HepG2 (cell line): ENCODE measurements at regions not wholly inside any gene's neighbourhood (a gene's known extent, or its start where the extent isn't known, plus 50 kb on each side); places are given as distances from the start of the nearest gene placed in this dataset.
"Not testable (repeated sequence)": the region's sequence is repeated elsewhere in the genome, so short reads cannot be mapped to it uniquely, and the experiment has no call there.

Experiments used
- ATAC-seq: fragments of 200-7000 bp; cut with Tn5 transposase; 3 replicates; pipeline ENCODE4 v1.9.1; 2020; ENCODE audit warnings: mild to moderate bottlenecking, moderate library complexity
- BruUV-seq: library from RNA; stranded (reverse); fragments of 400-500 nt; replicated peaks from 2 replicates; lab custom pipeline; 2021; lab: Mats Ljungman, UMichigan
- CTCF ChIA-PET: fragments of 300-600 bp; formaldehyde crosslinking; extraction: SDS; loops from one replicate; lab custom pipeline; 2021; ENCODE audit warnings: low total read pairs, inconsistent platforms, low intra/inter-chr PET ratio; lab: Yijun Ruan, JAX
- POLR2A ChIA-PET: fragments of 350-600 bp; sonication (Branson Sonifier 250); formaldehyde crosslinking; loops from one replicate; lab custom pipeline; 2020; ENCODE audit warnings: antibody characterized with exemption, inconsistent platforms; lab: Yijun Ruan, JAX
- DNase-seq: peaks from one replicate; pipeline ENCODE4 v3.0.0-alpha.2; 2015; ENCODE audit warnings: low spot score
- FAIRE-seq: peaks from 3 replicates; lab custom pipeline; 2011; peaks lifted over from hg19 to GRCh38; lab: Jason Lieb, UNC
- H2AFZ ChIP-seq: one replicate; pipeline ENCODE4 v1.6.1; 2011; ENCODE audit warnings: low read length, inconsistent platforms
- H3K27ac ChIP-seq: fragments of 300-600 bp; 3 replicates; pipeline ENCODE4 v1.8.0; 2011; ENCODE audit warnings: mixed run types, mild to moderate bottlenecking, mixed read lengths, low read length, inconsistent platforms; ENCODE audit not compliant: insufficient read depth; ENCODE audit errors: extremely low read length
- H3K27me3 ChIP-seq, 2 experiments: fragments of 200-600 bp in 1 of 2; 2 replicates in 1 of 2; 3 replicates in 1 of 2; pipeline versions ENCODE4 v1.6.0 to v1.8.0; 2011; ENCODE audit warnings: low read length in 2 of 2, mild to moderate bottlenecking in 2 of 2, moderate library complexity in 2 of 2, inconsistent platforms in 1 of 2; ENCODE audit not compliant: insufficient read depth in 2 of 2, control insufficient read depth in 1 of 2
- H3K36me3 ChIP-seq, 2 experiments: fragments of 200-600 bp in 1 of 2; replicated peaks in 1 of 2; 2 replicates in 1 of 2; 3 replicates in 1 of 2; pipeline versions ENCODE4 v1.5.1 to v1.8.0; 2011; ENCODE audit warnings: low read length in 2 of 2, inconsistent platforms in 1 of 2; ENCODE audit not compliant: insufficient read depth in 2 of 2, control insufficient read depth in 1 of 2
- H3K4me1 ChIP-seq: 2 replicates; pipeline ENCODE4 v1.5.1; 2012; ENCODE audit warnings: low read length, inconsistent platforms; ENCODE audit not compliant: insufficient read depth
- H3K4me2 ChIP-seq: 2 replicates; pipeline ENCODE4 v1.6.0; 2011; ENCODE audit warnings: low read depth, low read length, inconsistent platforms
- H3K4me3 ChIP-seq, 3 experiments: fragments of 200-600 bp in 1 of 3; sonication (generic), shearing (Covaris generic) in 1 of 3; replicated peaks in 1 of 3; 2 replicates each; pipeline ENCODE4 v1.5.1; 2011 to 2016; ENCODE audit warnings: low read length in 3 of 3, inconsistent platforms in 2 of 3, low read depth in 2 of 3, mild to moderate bottlenecking in 2 of 3, control low read depth in 1 of 3, mixed read lengths in 1 of 3; ENCODE audit not compliant: insufficient read depth in 1 of 3
- H3K79me2 ChIP-seq: one replicate; pipeline ENCODE4 v1.6.1; 2011; ENCODE audit warnings: low read length, inconsistent platforms; ENCODE audit not compliant: insufficient read depth
- H3K9ac ChIP-seq: 2 replicates; pipeline ENCODE4 v1.6.0; 2011; ENCODE audit warnings: mild to moderate bottlenecking, low read depth, low read length, inconsistent platforms; ENCODE audit not compliant: insufficient read depth
- H3K9me3 ChIP-seq: 2 replicates; pipeline ENCODE4 v1.5.1; 2012; ENCODE audit warnings: mild to moderate bottlenecking, low read length
- H4K20me1 ChIP-seq: 2 replicates; pipeline ENCODE4 v1.6.0; 2011; ENCODE audit warnings: inconsistent platforms, mild to moderate bottlenecking, low read length, moderate library complexity; ENCODE audit not compliant: insufficient read depth
- AHR ChIP-seq: IDR thresholded peaks from 2 replicates; pipeline ENCODE4 v1.6.1; 2018; ENCODE audit warnings: missing genetic modification reagents, missing compliant biosample characterization
- AKAP8 ChIP-seq: sonication (generic); formaldehyde crosslinking; IDR thresholded peaks from 2 replicates; pipeline ENCODE4 v1.5.1; 2020; ENCODE audit warnings: mild to moderate bottlenecking, missing genetic modification reagents
- BCL6 ChIP-seq: IDR thresholded peaks from 2 replicates; pipeline ENCODE4 v1.6.1; 2016; ENCODE audit warnings: missing genetic modification reagents, missing compliant biosample characterization
- DNMT1 ChIP-seq: sonication (generic); formaldehyde crosslinking; IDR thresholded peaks from 2 replicates; pipeline ENCODE4 v1.5.1; 2020; ENCODE audit warnings: mild to moderate bottlenecking, missing genetic modification reagents
- FOXO1 ChIP-seq: sonication (generic); formaldehyde crosslinking; IDR thresholded peaks from 2 replicates; pipeline ENCODE4 v1.4.0; 2020; ENCODE audit warnings: missing genetic modification reagents
- HES4 ChIP-seq: sonication (generic); formaldehyde crosslinking; IDR thresholded peaks from 2 replicates; pipeline ENCODE4 v1.9.0; 2021; ENCODE audit warnings: mild to moderate bottlenecking, missing genetic modification reagents, borderline replicate concordance
- LCORL ChIP-seq, 2 experiments: fragments of 450-650 bp in 1 of 2; sonication (generic) in 1 of 2; formaldehyde crosslinking in 1 of 2; IDR thresholded peaks; 2 replicates each; pipeline versions ENCODE4 v1.5.0 to v1.6.1; 2017 to 2020; ENCODE audit warnings: antibody characterized with exemption in 1 of 2, missing genetic modification reagents in 1 of 2
- MIER2 ChIP-seq: IDR thresholded peaks from 2 replicates; pipeline ENCODE4 v1.6.1; 2016; ENCODE audit warnings: missing biosample characterization, missing genetic modification reagents
- MNT ChIP-seq: fragments of 450-650 bp; IDR thresholded peaks from 2 replicates; pipeline ENCODE4 v1.6.1; 2016
- NFRKB ChIP-seq: fragments of 450-650 bp; IDR thresholded peaks from 2 replicates; pipeline ENCODE4 v1.6.1; 2017
- RARG ChIP-seq: sonication (generic); formaldehyde crosslinking; IDR thresholded peaks from 2 replicates; pipeline ENCODE4 v1.4.0; 2020; ENCODE audit warnings: low read depth, mild to moderate bottlenecking, missing genetic modification reagents
- TRAFD1 ChIP-seq: sonication (generic); formaldehyde crosslinking; IDR thresholded peaks from 2 replicates; pipeline ENCODE4 v1.5.1; 2020; ENCODE audit warnings: missing genetic modification reagents, mild to moderate bottlenecking, borderline replicate concordance
- ZBTB7A ChIP-seq: sonication (generic); formaldehyde crosslinking; IDR thresholded peaks from 2 replicates; pipeline ENCODE4 v1.8.0; 2022; ENCODE audit warnings: mild to moderate bottlenecking, missing genetic modification reagents
- ZBTB7B ChIP-seq: sonication (generic); formaldehyde crosslinking; IDR thresholded peaks from 2 replicates; pipeline ENCODE4 v1.4.0; 2020; ENCODE audit warnings: missing genetic modification reagents
- ZNF230 ChIP-seq: sonication (generic); formaldehyde crosslinking; IDR thresholded peaks from 2 replicates; pipeline ENCODE4 v1.4.0; 2020; ENCODE audit warnings: mild to moderate bottlenecking, missing genetic modification reagents
- ZNF263 ChIP-seq: sonication (generic); formaldehyde crosslinking; IDR thresholded peaks from 2 replicates; pipeline ENCODE4 v1.4.0; 2020; ENCODE audit warnings: missing genetic modification reagents
- ZNF781 ChIP-seq: sonication (generic); formaldehyde crosslinking; IDR thresholded peaks from 2 replicates; pipeline ENCODE4 v1.5.1; 2020; ENCODE audit warnings: borderline replicate concordance, mild to moderate bottlenecking, missing genetic modification reagents; ENCODE audit errors: not compliant biosample characterization
- WGBS: methylation state at CpG from one replicate; pipeline ENCODE4 v1.1.6; 2017; ENCODE audit warnings: low lambda C conversion rate; 5-methylcytosine and 5-hydroxymethylcytosine counted together
- in situ Hi-C: cut with HindIII; loops from 2 replicates; pipeline ENCODE4 v1.10.0; 2017; ENCODE audit warnings: low pct_unique_long_range_greater_than_20kb; ENCODE audit not compliant: extremely low pct_ligation_motif_present
- intact Hi-C: fragments of 100-400 bp; cut with micrococcal nuclease; formaldehyde crosslinking; loops from one replicate; pipeline ENCODE4 v1.10.0; 2022; ENCODE audit not compliant: unreplicated experiment

GRCh38 chr2:190595879-190596278 is 53.0 kb upstream of the NAB1 start:
- intact Hi-C loops, H3K27me3 ChIP-seq, H4K20me1 ChIP-seq, H3K4me2 ChIP-seq, H3K27ac ChIP-seq, H2AFZ ChIP-seq, H3K36me3 ChIP-seq, H3K4me3 ChIP-seq, POLR2A ChIA-PET, in situ Hi-C loops, BruUV-seq, ATAC-seq, H3K79me2 ChIP-seq, H3K9me3 ChIP-seq, DNase-seq, FAIRE-seq, H3K9ac ChIP-seq, CTCF ChIA-PET, H3K4me1 ChIP-seq: not testable (repeated sequence)
- WGBS = 0% methylated on average over 1 of the region's 1 CpG

- H3K4me3 ChIP-seq = no peak overlapping the region
- no peak overlapping the region for H2AFZ ChIP-seq
- CTCF ChIA-PET = no interaction called here
- no peaks in the 10 kb centered on the region for H3K79me2 ChIP-seq
- peaks cover 0 to 10% of the 10 kb centered on the region in 2 experiments; a peak in 1 of 5 replicates for H3K27me3 ChIP-seq
- no peak overlapping the region for H3K4me2 ChIP-seq
- H3K9me3 ChIP-seq = no peaks in the 10 kb centered on the region
- DNase-seq (no peak), FAIRE-seq (no peak), ATAC-seq (no peak)
- 17% methylated on average over 4 of the region's 4 CpGs for WGBS
- POLR2A ChIA-PET = no interaction called here
- no peak overlapping the region for H3K27ac ChIP-seq
- intact Hi-C loops = no loop called here
- in situ Hi-C loops = no loop called here
- H3K36me3 ChIP-seq = no peaks in the 10 kb centered on the region
- TF ChIP-seq ZNF781 (CRISPR knock-in tag) = no peak
- no peak for TF ChIP-seq MNT
- no peak for TF ChIP-seq AKAP8 (CRISPR knock-in tag)
- TF ChIP-seq HES4 (CRISPR knock-in tag) = no peak
- no peak for TF ChIP-seq MIER2 (CRISPR knock-in tag)
- TF ChIP-seq FOXO1 (CRISPR knock-in tag) = no peak
- TF ChIP-seq ZNF230 (CRISPR knock-in tag) = no peak
- no peak for TF ChIP-seq TRAFD1 (CRISPR knock-in tag)
- no peak for TF ChIP-seq RARG (CRISPR knock-in tag)
- no peak for TF ChIP-seq ZBTB7B (CRISPR knock-in tag)
- no peak for TF ChIP-seq ZBTB7A (CRISPR knock-in tag)
- TF ChIP-seq LCORL (IDR thresholded peaks at IDR 0.05) = no peak
- no peak for TF ChIP-seq LCORL (CRISPR knock-in tag; IDR thresholded peaks at IDR 0.05)
- no peak for TF ChIP-seq ZNF263
- TF ChIP-seq DNMT1 (CRISPR knock-in tag) = no peak
- no peak for TF ChIP-seq NFRKB
- no peak for TF ChIP-seq AHR (CRISPR knock-in tag)
- no peak for TF ChIP-seq BCL6
- no peaks in the 10 kb centered on the region for H4K20me1 ChIP-seq
- no peak overlapping the region for H3K9ac ChIP-seq
- H3K4me1 ChIP-seq = no peaks in the 10 kb centered on the region
- BruUV-seq = no TSS peak
Measured at GRCh38 chr2:190596993-190597392, 51.9 kb upstream of the NAB1 start.
